ENCODE measurements at regions not wholly inside any gene's neighbourhood (a gene's known extent, or its start where the extent isn't known, plus 50 kb on each side); places are given as distances from the start of the nearest gene placed in this dataset.

GRCh38 chr11:121792185-121792584 lies 323.8 kb downstream of the BLID start:
- TF ChIP-seq POLR2A (IDR thresholded peaks at IDR 0.05) (no peak), CTCF (IDR thresholded peaks at IDR 0.05) (no peak), POLR2AphosphoS5 (IDR thresholded peaks at IDR 0.05; ENCODE audit: insufficient read depth in 1 of 2, low read depth in 1 of 2) (no peak)

Data from vagina (tissue), 2 donors.